Stimulated activated CD8-positive, alpha-beta memory T cell treated with anti-CD3 and anti-CD28 coated beads, Interleukin-15, amount 100 ng/mL, for 1 hour (primary cell): ENCODE measurements at regions not wholly inside any gene's neighbourhood (a gene's known extent, or its start where the extent isn't known, plus 50 kb on each side); places are given as distances from the start of the nearest gene placed in this dataset.
"Not testable (repeated sequence)": the region's sequence is repeated elsewhere in the genome, so short reads cannot be mapped to it uniquely, and the experiment has no call there.

Source experiments
- DNase-seq: peaks from one replicate; pipeline ENCODE4 v3.0.0-alpha.2; 2020; ENCODE audit warnings: low read depth

- DNase-seq = no peak
Measured at GRCh38 chr6:2611092-2611491, 139.6 kb downstream of the MYLK4 start.

- no peak for DNase-seq
Measured at GRCh38 chr6:2608503-2608902, 142.2 kb downstream of the MYLK4 start.

GRCh38 chr6:2600363-2600762, 150.4 kb downstream of the MYLK4 start:
- DNase-seq = no peak

- DNase-seq = no peak
Measured at GRCh38 chr6:2599817-2600216, 150.9 kb downstream of the MYLK4 start.

GRCh38 chr6:2598867-2599266, 151.9 kb downstream of the MYLK4 start:
- DNase-seq = no peak

- DNase-seq = no peak
Measured at GRCh38 chr6:2597991-2598390, 152.7 kb downstream of the MYLK4 start.

GRCh38 chr6:2597457-2597856, 153.3 kb downstream of the MYLK4 start:
- DNase-seq = not testable (repeated sequence)

GRCh38 chr6:2596222-2596621, 154.5 kb downstream of the MYLK4 start:
- DNase-seq = no peak

GRCh38 chr6:2594868-2595267, 155.9 kb downstream of the MYLK4 start:
- DNase-seq = no peak

- no peak for DNase-seq
Measured at GRCh38 chr6:2593167-2593566, 157.6 kb downstream of the MYLK4 start.

- DNase-seq = no peak
Measured at GRCh38 chr6:2589171-2589661, 161.5 kb downstream of the MYLK4 start.

- no peak for DNase-seq
Measured at GRCh38 chr6:2583459-2583858, 167.3 kb downstream of the MYLK4 start.

- DNase-seq = no peak
Measured at GRCh38 chr6:2582268-2582667, 168.5 kb downstream of the MYLK4 start.

- DNase-seq = no peak
Measured at GRCh38 chr6:2581611-2582010, 169.1 kb downstream of the MYLK4 start.

GRCh38 chr6:2581011-2581410, 169.7 kb downstream of the MYLK4 start:
- DNase-seq = no peak

GRCh38 chr6:2579804-2580570, 170.7 kb downstream of the MYLK4 start:
- no peak for DNase-seq

- no peak for DNase-seq
Measured at GRCh38 chr6:2579241-2579761, 171.4 kb downstream of the MYLK4 start.

- DNase-seq = no peak
Measured at GRCh38 chr6:2578767-2579166, 172.0 kb downstream of the MYLK4 start.

GRCh38 chr6:2576499-2576898, 174.2 kb downstream of the MYLK4 start:
- DNase-seq = no peak

- DNase-seq = no peak
Measured at GRCh38 chr6:2575236-2575635, 175.5 kb downstream of the MYLK4 start.

GRCh38 chr6:2569420-2569819, 181.3 kb downstream of the MYLK4 start:
- DNase-seq = not testable (repeated sequence)

- no peak for DNase-seq
Measured at GRCh38 chr6:2566048-2566447, 184.7 kb downstream of the MYLK4 start.

GRCh38 chr6:2565499-2565898, 185.2 kb downstream of the MYLK4 start:
- DNase-seq = no peak

- DNase-seq = no peak
Measured at GRCh38 chr6:2563635-2564034, 187.1 kb downstream of the MYLK4 start.
